HepG2 (cell line): ENCODE measurements at regions not wholly inside any gene's neighbourhood (a gene's known extent, or its start where the extent isn't known, plus 50 kb on each side); places are given as distances from the start of the nearest gene placed in this dataset.

ENCODE experiments used
- ATAC-seq: fragments of 200-7000 bp; cut with Tn5 transposase; 3 replicates; pipeline ENCODE4 v1.9.1; 2020; ENCODE audit warnings: mild to moderate bottlenecking, moderate library complexity
- BruUV-seq: library from RNA; stranded (reverse); fragments of 400-500 nt; replicated peaks from 2 replicates; lab custom pipeline; 2021; lab: Mats Ljungman, UMichigan
- CTCF ChIA-PET: fragments of 300-600 bp; formaldehyde crosslinking; extraction: SDS; loops from one replicate; lab custom pipeline; 2021; ENCODE audit warnings: low total read pairs, inconsistent platforms, low intra/inter-chr PET ratio; lab: Yijun Ruan, JAX
- POLR2A ChIA-PET: fragments of 350-600 bp; sonication (Branson Sonifier 250); formaldehyde crosslinking; loops from one replicate; lab custom pipeline; 2020; ENCODE audit warnings: antibody characterized with exemption, inconsistent platforms; lab: Yijun Ruan, JAX
- DNase-seq: peaks from one replicate; pipeline ENCODE4 v3.0.0-alpha.2; 2015; ENCODE audit warnings: low spot score
- FAIRE-seq: peaks from 3 replicates; lab custom pipeline; 2011; peaks lifted over from hg19 to GRCh38; lab: Jason Lieb, UNC
- H2AFZ ChIP-seq: one replicate; pipeline ENCODE4 v1.6.1; 2011; ENCODE audit warnings: low read length, inconsistent platforms
- H3K27ac ChIP-seq: fragments of 300-600 bp; 3 replicates; pipeline ENCODE4 v1.8.0; 2011; ENCODE audit warnings: mixed run types, mild to moderate bottlenecking, mixed read lengths, low read length, inconsistent platforms; ENCODE audit not compliant: insufficient read depth; ENCODE audit errors: extremely low read length
- H3K27me3 ChIP-seq, 2 experiments: fragments of 200-600 bp in 1 of 2; 2 replicates in 1 of 2; 3 replicates in 1 of 2; pipeline versions ENCODE4 v1.6.0 to v1.8.0; 2011; ENCODE audit warnings: low read length in 2 of 2, mild to moderate bottlenecking in 2 of 2, moderate library complexity in 2 of 2, inconsistent platforms in 1 of 2; ENCODE audit not compliant: insufficient read depth in 2 of 2, control insufficient read depth in 1 of 2
- H3K36me3 ChIP-seq, 2 experiments: fragments of 200-600 bp in 1 of 2; replicated peaks in 1 of 2; 2 replicates in 1 of 2; 3 replicates in 1 of 2; pipeline versions ENCODE4 v1.5.1 to v1.8.0; 2011; ENCODE audit warnings: low read length in 2 of 2, inconsistent platforms in 1 of 2; ENCODE audit not compliant: insufficient read depth in 2 of 2, control insufficient read depth in 1 of 2
- H3K4me1 ChIP-seq: 2 replicates; pipeline ENCODE4 v1.5.1; 2012; ENCODE audit warnings: low read length, inconsistent platforms; ENCODE audit not compliant: insufficient read depth
- H3K4me2 ChIP-seq: 2 replicates; pipeline ENCODE4 v1.6.0; 2011; ENCODE audit warnings: low read depth, low read length, inconsistent platforms
- H3K4me3 ChIP-seq, 3 experiments: fragments of 200-600 bp in 1 of 3; sonication (generic), shearing (Covaris generic) in 1 of 3; replicated peaks in 1 of 3; 2 replicates each; pipeline ENCODE4 v1.5.1; 2011 to 2016; ENCODE audit warnings: low read length in 3 of 3, inconsistent platforms in 2 of 3, low read depth in 2 of 3, mild to moderate bottlenecking in 2 of 3, control low read depth in 1 of 3, mixed read lengths in 1 of 3; ENCODE audit not compliant: insufficient read depth in 1 of 3
- H3K79me2 ChIP-seq: one replicate; pipeline ENCODE4 v1.6.1; 2011; ENCODE audit warnings: low read length, inconsistent platforms; ENCODE audit not compliant: insufficient read depth
- H3K9ac ChIP-seq: 2 replicates; pipeline ENCODE4 v1.6.0; 2011; ENCODE audit warnings: mild to moderate bottlenecking, low read depth, low read length, inconsistent platforms; ENCODE audit not compliant: insufficient read depth
- H3K9me3 ChIP-seq: 2 replicates; pipeline ENCODE4 v1.5.1; 2012; ENCODE audit warnings: mild to moderate bottlenecking, low read length
- H4K20me1 ChIP-seq: 2 replicates; pipeline ENCODE4 v1.6.0; 2011; ENCODE audit warnings: inconsistent platforms, mild to moderate bottlenecking, low read length, moderate library complexity; ENCODE audit not compliant: insufficient read depth
- ADNP ChIP-seq: sonication (generic); formaldehyde crosslinking; IDR thresholded peaks from 2 replicates; pipeline ENCODE4 v1.4.0; 2020; ENCODE audit warnings: missing genetic modification reagents
- ARNT ChIP-seq: fragments of 450-650 bp; IDR thresholded peaks from 2 replicates; pipeline ENCODE4 v1.6.1; 2017
- CSRNP1 ChIP-seq: sonication (generic); formaldehyde crosslinking; IDR thresholded peaks from 2 replicates; pipeline ENCODE4 v1.8.1; 2023; ENCODE audit warnings: mild to moderate bottlenecking, missing genetic modification reagents
- ELK4 ChIP-seq: sonication (generic); formaldehyde crosslinking; IDR thresholded peaks from 2 replicates; pipeline ENCODE4 v1.9.0; 2021; ENCODE audit warnings: missing genetic modification reagents, borderline replicate concordance
- ERF ChIP-seq: IDR thresholded peaks from 2 replicates; pipeline ENCODE4 v1.6.1; 2018; ENCODE audit warnings: missing biosample characterization, missing genetic modification reagents
- HNRNPUL1 ChIP-seq: fragments of 200-400 bp; formaldehyde crosslinking; IDR thresholded peaks from 2 replicates; pipeline ENCODE4 v1.6.1; 2017; ENCODE audit warnings: low read depth, mild to moderate bottlenecking, low read length, moderate library complexity
- KDM3A ChIP-seq: IDR thresholded peaks from 2 replicates; pipeline ENCODE4 v1.6.1; 2018; ENCODE audit warnings: low read depth, missing compliant biosample characterization
- KDM4B ChIP-seq: sonication (generic); formaldehyde crosslinking; IDR thresholded peaks from 2 replicates; pipeline ENCODE4 v1.4.0; 2020; ENCODE audit warnings: missing genetic modification reagents
- KLF16 ChIP-seq, 2 experiments: sonication (generic) in 1 of 2; formaldehyde crosslinking in 1 of 2; IDR thresholded peaks; 2 replicates each; pipeline versions ENCODE4 v1.6.1 to v1.8.0; 2016 to 2023; ENCODE audit warnings: missing genetic modification reagents in 2 of 2, missing compliant biosample characterization in 1 of 2
- MTERF4 ChIP-seq: sonication (generic); formaldehyde crosslinking; IDR thresholded peaks from 2 replicates; pipeline ENCODE4 v1.8.0; 2023; ENCODE audit warnings: mild to moderate bottlenecking, missing genetic modification reagents
- MYC ChIP-seq: sonication (generic); formaldehyde crosslinking; IDR thresholded peaks from 2 replicates; pipeline ENCODE4 v1.9.0; 2021; ENCODE audit warnings: missing genetic modification reagents, borderline replicate concordance
- MZF1 ChIP-seq: sonication (generic); formaldehyde crosslinking; IDR thresholded peaks from 2 replicates; pipeline ENCODE4 v1.8.1; 2023; ENCODE audit warnings: mild to moderate bottlenecking, missing genetic modification reagents, borderline replicate concordance
- ZNF337 ChIP-seq: sonication (generic); formaldehyde crosslinking; IDR thresholded peaks from 2 replicates; pipeline ENCODE4 v1.5.1; 2020; ENCODE audit warnings: missing genetic modification reagents, low read depth, mild to moderate bottlenecking, borderline replicate concordance
- ZNF615 ChIP-seq: sonication (generic); formaldehyde crosslinking; IDR thresholded peaks from 2 replicates; pipeline ENCODE4 v1.5.0; 2020; ENCODE audit warnings: mild to moderate bottlenecking, missing genetic modification reagents, borderline replicate concordance
- WGBS: methylation state at CpG from one replicate; pipeline ENCODE4 v1.1.6; 2017; ENCODE audit warnings: low lambda C conversion rate; 5-methylcytosine and 5-hydroxymethylcytosine counted together
- in situ Hi-C: cut with HindIII; loops from 2 replicates; pipeline ENCODE4 v1.10.0; 2017; ENCODE audit warnings: low pct_unique_long_range_greater_than_20kb; ENCODE audit not compliant: extremely low pct_ligation_motif_present
- intact Hi-C: fragments of 100-400 bp; cut with micrococcal nuclease; formaldehyde crosslinking; loops from one replicate; pipeline ENCODE4 v1.10.0; 2022; ENCODE audit not compliant: unreplicated experiment

GRCh38 chr5:4531756-4532704 lies 608.1 kb upstream of the ADAMTS16 start:
- no peak for FAIRE-seq
- no peaks in the 10 kb centered on the region for H3K4me1 ChIP-seq
- no peak overlapping the region for H3K9ac ChIP-seq
- no peak overlapping the region for H2AFZ ChIP-seq
- no peak for ATAC-seq
- H3K36me3 ChIP-seq = no peaks in the 10 kb centered on the region
- DNase-seq = no peak
- no peak overlapping the region for H3K27ac ChIP-seq
- CTCF ChIA-PET = no interaction called here
- H3K9me3 ChIP-seq = peaks cover 32% of the 10 kb centered on the region
- intact Hi-C loops (no loop called here), in situ Hi-C loops (no loop called here)
- H3K79me2 ChIP-seq = no peaks in the 10 kb centered on the region
- WGBS = 0% methylated on average over 3 of the region's 10 CpGs
- no peak overlapping the region for H3K4me3 ChIP-seq
- TF ChIP-seq KDM4B (CRISPR knock-in tag) (no peak), HNRNPUL1 (no peak), ZNF337 (CRISPR knock-in tag) (no peak), ZNF615 (CRISPR knock-in tag) (no peak), MTERF4 (CRISPR knock-in tag) (no peak)
- no TSS peak for BruUV-seq
- no peaks in the 10 kb centered on the region for H4K20me1 ChIP-seq
- no peaks in the 10 kb centered on the region; a peak in 1 of 5 replicates for H3K27me3 ChIP-seq
- no peak overlapping the region for H3K4me2 ChIP-seq
- POLR2A ChIA-PET = no interaction called here

GRCh38 chr5:4532705-4533080 lies 607.4 kb upstream of the ADAMTS16 start:
- H3K27me3 ChIP-seq = no peaks in the 10 kb centered on the region; a peak in 1 of 5 replicates
- H3K9me3 ChIP-seq = peaks cover 35% of the 10 kb centered on the region
- H3K79me2 ChIP-seq = no peaks in the 10 kb centered on the region
- H3K36me3 ChIP-seq = no peaks in the 10 kb centered on the region
- no peak for ATAC-seq
- no peaks in the 10 kb centered on the region for H4K20me1 ChIP-seq
- H3K4me2 ChIP-seq = no peak overlapping the region
- no peak for TF ChIP-seq CSRNP1
- no peak for TF ChIP-seq KDM3A (CRISPR knock-in tag)
- TF ChIP-seq ERF = no peak
- no peak for TF ChIP-seq ELK4 (CRISPR knock-in tag)
- TF ChIP-seq ARNT = no peak
- TF ChIP-seq MZF1 = no peak
- no peak for TF ChIP-seq KLF16 (CRISPR knock-in tag; IDR thresholded peaks at IDR 0.05)
- TF ChIP-seq MYC (CRISPR knock-in tag) = no peak
- TF ChIP-seq ADNP (CRISPR knock-in tag) = no peak
- FAIRE-seq = no peak
- ChIA-PET POLR2A (no interaction called here), CTCF (no interaction called here)
- in situ Hi-C loops = no loop called here
- WGBS = no CpG with 5 or more reads among the region's 6 CpGs
- no TSS peak for BruUV-seq
- no peak for DNase-seq
- no peak overlapping the region for H3K9ac ChIP-seq
- no peak overlapping the region for H2AFZ ChIP-seq
- no peaks in the 10 kb centered on the region for H3K4me1 ChIP-seq
- H3K27ac ChIP-seq = no peak overlapping the region
- no peak overlapping the region for H3K4me3 ChIP-seq
- intact Hi-C loops = no loop called here
